Hematopoietic multipotent progenitor cell (in vitro differentiated cells): ENCODE measurements at regions not wholly inside any gene's neighbourhood (a gene's known extent, or its start where the extent isn't known, plus 50 kb on each side); places are given as distances from the start of the nearest gene placed in this dataset.

Source experiments
- DNase-seq, 3 donors: peaks; one replicate each; pipeline ENCODE4 v3.0.0-alpha.2; 2011 to 2015; ENCODE audit warnings: low read depth in 2 of 3, low spot score in 2 of 3

DNA sequence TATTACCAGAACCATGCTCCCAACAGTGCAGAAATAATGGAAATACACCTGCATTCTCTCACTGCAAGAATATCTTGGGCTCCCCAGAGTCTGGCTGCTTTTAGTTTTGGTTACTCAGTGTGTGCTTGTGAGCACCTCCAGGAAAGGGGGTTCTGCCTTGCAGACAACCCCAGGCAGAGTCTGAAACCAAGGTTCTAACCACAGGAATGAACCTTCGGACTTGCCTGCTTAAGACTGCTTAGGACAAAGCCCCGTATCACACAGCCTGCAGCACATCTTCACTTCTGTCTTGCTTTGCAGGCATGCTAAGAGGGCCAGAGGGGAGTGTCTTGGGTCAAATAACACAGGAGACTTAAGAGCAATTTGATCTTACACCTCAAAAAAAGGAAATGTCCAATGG is 94.8 kb upstream of the SPATA31C2 start:
- DNase-seq = no peak

DNA sequence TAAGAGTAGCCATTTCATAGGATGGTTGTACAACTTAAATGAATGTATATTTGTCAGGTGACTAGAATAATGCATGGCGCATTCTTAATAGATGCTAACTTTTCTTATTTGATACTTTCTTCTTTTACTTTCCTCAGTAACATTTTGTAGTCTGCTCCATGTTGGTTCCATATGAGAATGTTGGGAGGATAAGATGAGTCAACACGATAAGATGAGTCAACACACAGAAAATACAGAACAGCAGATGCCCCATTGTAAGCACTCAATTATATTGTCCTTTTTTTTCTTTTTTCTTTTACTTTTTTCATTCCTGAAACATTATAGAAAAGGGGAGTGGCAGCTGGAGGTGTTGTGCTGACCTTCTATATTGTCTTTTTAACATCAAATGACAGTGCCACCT is 92.3 kb upstream of the SPATA31C2 start:
- no peak for DNase-seq

DNA sequence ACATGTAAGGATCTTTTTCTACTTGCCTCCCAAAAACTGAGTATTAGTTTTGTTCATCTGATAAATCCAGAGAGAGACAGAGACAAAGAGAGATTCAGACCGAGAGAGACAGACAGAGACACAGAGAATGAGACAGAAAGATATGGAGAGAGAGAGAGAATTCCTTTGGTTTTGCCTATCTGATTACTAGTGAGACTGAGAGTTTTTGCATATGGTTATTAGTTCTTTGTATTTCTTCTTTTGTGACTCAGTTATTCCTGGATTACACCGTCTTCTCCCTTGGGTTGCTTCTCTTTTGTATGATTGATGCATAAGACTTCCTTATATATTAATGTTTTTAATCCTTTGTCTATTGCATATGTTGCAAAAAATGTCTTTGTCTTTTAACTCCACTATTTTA is 91.2 kb upstream of the SPATA31C2 start:
- no peak for DNase-seq

DNA sequence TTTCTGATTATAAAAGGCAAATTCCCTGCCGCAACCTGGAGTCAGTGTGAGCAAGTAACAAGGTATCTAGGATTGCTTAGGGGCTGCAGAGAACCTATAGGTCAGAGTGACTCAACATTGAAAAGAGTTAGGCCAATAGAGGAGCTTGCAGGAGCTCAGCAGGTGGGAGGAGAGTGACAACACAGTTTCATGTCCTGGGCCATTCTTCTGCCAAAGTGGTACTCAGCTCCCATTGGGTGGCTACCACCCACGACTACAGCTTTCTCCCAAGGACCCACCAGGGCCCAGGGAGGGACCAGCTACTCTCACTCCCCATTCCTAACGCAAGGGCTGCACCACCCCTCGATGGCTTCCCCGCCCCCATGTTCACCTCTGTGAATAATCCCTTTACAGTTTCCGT is 86.7 kb upstream of the SPATA31C2 start:
- DNase-seq = no peak

DNA sequence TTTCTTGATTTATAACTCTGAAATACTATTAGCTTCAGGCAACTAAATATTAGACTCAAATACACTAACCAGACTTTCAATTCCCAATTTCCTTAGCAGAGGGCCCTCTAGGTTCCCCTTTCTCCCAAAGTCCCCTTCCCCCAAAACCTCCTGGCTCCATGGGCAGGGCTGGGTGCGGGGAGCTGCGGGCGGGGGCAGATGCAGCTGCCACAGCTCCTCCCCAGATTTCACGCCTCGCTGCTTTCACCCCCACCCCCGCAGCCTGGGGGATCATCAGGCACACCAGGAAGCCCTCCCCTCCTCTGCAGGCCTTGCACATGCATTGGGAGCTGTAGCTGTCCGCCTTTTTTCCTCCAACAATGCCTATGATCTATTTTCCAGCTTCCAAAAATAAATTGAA is 82.8 kb upstream of the SPATA31C2 start:
- no peak for DNase-seq

DNA sequence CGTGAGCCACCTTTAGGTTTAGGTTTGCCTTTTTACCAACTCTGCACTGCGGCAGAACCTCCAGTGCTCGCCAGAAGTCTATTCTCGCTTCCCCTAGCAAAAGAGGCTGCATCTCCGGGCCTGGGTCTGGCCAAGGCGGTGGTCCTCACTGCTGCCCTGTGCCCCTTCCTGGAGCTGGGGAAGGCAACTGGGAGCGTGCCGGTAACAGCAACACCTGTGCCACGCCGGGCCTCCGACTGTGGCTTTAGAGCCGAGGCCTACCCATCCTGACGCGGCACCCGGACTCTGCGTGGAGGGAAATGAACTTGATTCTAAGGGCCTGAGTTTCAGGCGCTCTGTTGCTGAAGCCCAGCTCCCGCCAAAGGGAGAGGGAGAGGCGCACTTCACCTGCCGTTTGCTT is 82.4 kb upstream of the SPATA31C2 start:
- no peak for DNase-seq

DNA sequence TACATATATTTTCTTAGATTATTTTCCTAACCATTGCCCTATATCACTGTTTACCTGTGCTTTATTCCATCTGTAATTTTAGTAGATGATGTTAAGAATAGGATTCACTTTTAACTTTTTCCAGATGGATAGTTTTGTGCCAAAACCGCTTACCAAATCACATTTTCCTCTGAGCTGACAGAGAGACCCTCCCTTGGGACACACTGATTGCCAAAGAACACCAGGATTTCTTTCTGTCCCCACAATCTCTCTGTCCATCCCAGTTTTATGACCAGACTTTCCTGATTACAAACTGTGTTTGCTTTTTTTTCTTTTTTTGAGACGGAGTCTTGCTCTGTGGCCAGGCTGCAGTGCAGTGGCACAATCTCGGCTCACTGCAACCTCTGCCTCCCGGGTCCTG is 81.3 kb upstream of the SPATA31C2 start:
- no peak for DNase-seq

DNA sequence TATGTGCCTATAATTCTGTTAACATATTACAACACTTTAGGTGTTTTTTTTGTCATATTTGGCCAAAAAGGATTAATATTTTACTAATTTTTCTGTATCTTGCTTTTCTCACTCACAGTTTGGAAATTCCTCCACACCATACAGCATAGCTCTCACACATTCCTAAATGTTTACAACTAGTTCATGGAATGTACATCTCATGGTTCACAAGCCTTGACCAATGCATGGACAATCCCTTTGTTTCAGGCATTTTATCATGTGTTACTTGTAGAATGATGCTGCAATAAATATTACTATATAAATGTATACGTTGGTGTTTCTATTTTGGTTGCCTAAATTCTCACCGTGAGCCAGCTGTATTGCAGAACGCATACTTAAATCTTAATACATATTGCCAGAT is 80.5 kb upstream of the SPATA31C2 start:
- DNase-seq = no peak

DNA sequence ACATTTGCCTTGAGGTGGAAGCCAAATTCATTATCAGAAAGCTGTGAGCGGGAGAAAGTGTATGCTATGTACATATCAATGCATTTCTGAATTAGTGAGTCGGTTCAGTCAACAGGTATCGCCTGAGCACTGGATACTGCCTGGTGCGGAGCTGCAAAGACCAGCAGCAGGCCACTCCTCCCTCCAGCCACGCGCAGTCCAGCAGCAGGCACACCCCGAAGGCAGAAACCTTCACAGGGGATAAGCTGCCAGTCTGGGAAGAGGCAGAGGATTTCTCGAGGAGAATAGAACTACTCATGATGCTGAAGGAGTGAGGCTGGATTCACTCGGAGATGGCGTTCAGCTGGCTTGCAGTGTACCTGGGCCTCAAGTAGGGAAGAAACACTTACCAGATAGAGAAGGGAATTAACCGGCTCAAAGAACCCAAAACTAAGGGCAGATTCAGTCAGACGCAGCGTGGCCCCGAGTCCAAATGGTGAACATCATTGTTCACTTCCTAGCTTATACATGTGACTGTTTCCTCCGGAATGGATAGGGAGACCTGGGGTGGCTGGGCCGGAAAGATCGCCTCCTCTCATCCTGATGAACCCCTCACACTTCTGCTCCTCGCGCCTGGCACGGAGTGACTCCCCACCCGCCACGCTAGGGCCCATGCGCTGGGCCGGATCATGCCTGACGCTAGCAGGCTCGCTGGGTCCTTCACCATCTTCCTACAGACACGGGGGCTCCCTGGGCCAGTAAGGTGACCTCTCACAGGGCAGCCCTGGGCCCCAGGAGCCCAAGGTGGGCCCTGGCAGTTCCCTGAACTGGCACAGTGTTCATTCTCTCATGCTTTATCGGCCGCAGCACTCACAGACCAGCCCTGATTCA is 78.1 kb upstream of the SPATA31C2 start:
- DNase-seq = no peak

DNA sequence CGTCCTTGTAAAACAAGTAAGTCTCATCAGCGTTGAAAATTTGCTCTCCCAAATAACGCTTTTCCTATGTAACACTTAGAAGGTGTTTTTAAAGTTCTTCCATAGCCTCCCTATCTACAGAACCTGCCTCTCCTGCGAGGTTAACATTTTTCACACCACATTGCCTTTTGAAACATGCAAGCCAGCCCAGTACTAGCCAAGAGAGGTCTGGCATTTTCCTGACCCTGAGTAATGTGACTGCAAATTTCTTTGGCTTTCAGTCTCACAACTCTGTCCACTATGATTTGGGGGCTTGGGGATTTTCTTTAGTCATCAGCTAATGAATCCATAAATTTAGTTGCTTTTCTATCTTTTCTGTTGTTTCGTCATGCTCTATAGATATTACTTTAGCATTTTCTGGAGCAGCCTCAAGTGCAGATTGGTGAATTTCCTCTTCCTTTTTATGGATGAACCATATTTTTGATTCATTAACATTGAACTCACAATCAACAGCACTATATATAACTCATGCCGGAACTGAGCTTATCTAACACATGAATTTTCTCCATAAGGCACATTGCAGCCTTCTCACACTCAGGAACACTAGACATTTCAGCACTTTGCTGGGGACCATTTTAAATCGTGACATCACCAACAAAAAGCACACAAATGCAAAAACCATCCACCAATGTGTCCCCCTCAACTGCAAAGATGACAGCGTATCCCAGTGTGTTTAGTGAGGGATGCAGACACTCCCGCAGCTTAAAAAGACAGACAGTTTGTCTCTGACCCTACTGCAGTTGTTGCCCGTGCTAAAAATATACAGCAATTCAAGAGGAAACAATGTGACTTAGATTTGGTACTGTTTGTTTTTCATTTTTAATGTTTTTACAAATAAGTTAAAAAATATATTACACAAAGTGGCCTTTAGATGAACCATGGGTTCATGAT is 77.2 kb upstream of the SPATA31C2 start:
- DNase-seq = no peak

DNA sequence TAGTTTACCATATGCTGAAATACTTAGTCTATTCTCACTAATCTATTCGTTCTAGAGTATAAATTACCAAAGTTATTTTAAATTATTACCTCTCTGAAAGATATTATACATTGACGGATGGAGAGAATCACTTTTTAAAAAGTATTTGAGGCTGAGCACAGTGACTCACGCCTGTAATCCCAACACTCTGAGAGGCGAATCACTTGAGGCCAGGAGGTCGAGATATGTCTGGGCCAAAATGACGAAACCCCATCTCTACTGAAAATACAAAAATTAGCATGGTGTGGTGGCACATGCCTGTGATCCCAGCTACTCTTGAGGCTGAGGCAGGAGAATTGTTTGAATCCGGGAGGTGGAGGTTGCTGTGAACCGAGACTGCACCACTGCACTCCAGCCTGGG is 64.0 kb upstream of the SPATA31C2 start:
- DNase-seq = no peak

DNA sequence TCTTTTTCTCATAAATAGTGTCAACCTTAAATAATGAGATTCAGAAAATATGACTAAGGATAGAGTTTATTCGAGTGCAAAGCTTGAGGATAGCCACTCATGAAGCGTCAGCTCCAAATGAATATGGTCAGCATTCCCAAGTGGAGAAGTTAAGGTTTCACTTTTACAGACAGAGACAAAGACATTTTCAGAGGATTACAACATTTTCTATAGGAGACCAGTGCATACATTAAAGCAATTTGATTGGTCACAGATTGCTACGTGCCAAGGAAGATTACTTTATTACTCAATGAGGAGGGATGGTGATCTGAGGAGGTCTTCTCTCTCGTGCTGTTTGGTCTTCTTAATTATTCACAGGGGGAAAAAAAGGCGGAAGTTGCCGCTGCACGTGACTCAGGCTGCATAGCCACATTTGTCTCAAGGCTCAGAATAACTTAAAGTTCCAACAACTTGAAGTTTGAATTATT is 60.1 kb upstream of the SPATA31C2 start:
- DNase-seq = peak in 1 of 3 donors; percentile 23

DNA sequence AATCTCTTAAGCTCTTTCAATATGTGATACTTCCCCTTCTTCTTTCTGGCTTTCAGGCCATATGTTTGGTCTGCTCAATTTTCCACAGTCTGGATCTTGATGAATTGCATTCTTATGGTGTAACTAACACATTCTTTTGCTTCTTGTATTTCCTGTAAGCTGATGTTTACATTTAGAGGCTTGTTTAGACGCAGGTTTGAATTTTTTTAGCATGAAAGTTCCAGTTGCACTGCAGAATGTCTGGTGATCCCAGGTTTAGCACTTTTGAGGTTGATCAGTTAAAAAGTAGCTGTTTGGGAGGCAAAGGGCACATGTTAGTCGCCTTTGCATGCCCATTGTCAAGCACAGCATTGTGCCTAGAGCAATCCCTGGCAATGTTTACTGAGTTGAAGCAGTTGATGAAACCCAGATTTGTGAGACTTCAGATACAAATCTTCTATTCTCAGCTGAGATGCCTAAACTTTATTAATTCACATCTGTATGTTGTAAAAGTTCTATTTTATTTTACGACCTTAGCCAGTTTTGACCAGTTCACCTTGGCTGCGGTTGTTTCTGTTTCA is 59.6 kb upstream of the SPATA31C2 start:
- peak in 1 of 3 donors; percentile 6 for DNase-seq

DNA sequence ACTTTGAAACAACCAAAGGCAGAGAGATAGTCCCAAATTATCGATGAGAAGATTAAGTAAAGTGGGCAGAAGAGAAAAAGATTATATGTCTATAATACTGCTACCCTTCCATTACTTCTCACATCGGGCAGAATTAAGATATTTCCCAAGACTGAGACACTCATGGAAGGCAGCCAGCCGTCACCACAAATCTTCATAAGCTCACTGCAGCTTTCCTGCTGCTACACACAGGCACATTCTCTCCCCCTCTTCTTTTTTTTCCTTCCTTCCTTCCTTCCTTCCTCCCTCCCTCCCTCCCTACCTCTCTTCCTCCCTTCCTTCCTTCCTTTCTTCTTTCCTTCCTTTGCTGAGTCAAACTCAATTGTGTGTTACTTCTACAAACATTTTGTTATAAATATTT is 58.7 kb upstream of the SPATA31C2 start:
- DNase-seq = peak in 2 of 3 donors; percentile 7 to 47

DNA sequence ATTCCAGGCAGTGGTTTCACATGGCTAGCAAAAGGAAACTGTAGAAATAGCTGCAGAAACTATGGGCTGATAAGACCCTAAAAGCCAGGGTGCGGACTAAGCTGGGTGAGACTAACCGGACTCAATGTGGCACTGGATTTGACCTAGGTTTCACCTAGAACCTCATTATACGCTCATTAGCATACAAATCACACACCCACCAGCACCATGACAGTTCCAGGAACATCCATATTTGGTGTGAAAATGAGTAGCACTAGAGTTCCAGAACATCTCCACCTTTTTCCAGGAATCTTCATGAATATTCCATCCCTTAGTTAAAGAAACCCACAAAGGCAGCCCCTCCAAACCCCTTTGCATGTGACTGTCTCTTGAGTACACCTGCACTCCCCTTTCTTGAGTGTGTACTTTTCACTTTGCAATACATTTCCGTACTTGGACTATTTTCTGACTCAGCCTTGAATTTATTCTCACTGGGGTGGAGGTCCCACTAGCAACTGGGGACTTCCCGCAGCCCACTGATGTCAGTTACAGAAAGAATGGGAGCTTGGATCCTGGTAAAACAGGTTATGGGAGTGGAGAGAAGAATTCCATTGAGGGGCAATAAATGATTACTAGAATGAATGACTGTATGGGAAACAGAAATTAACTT is 58.0 kb upstream of the SPATA31C2 start:
- DNase-seq = no peak

DNA sequence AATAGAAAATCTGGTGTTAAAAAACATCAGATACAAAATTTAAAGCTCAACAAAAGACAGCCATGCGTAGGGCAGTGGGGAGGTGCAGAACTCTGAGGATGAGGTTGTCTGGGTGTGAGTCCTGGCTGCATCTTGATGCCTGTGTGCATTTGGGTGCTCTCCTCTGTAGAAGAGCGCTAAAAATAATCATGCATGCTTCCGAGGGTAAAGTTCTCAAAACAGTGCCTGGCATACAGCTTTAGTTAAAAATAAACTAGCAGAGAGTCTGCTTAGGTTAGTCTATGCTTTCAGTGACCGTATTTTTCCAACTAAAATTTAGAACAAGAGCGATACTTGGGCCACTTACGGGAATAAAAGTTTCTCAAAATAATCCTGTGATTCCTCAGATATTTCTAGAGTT is 55.5 kb upstream of the SPATA31C2 start:
- no peak for DNase-seq

DNA sequence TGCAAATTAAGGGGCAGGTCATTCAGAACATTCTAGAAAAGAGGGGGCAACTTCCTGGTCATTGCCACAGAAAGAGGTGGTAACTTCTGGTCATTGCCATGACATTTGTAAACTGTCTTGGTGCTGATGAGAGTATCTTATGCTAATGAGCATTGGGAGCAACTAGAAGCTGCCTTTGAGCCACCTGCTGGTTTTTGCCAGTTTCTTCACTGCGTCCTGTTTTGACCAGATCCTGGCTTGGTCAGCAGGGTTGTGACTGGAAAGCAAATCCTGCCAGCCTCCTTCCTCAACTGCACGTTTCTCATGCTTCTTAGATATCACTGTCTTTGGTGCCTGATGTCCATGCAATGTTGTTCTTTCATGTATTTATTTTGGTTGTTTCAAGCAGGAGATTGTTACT is 53.2 kb upstream of the SPATA31C2 start:
- no peak for DNase-seq

DNA sequence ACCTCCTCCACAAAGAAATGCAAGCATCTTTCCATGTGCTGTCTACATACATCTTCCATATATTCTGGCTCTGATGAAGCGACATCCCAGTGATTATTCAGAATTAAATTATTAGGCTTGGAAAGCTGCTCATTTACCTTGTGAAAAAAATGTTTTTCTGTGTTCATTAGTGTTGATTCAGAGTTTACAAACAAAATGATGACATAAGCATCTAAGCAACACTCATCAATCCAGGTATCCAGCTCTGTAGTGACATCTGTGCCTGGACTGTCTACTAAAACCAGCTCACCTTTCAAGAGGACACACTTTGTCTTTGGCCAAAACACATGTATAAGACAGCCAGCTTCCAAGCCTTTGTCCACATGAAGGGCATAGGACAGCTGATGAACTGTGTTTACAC is 51.1 kb upstream of the SPATA31C2 start:
- DNase-seq = no peak
